Ecto neural progenitor cell (in vitro differentiated cells): ENCODE measurements at regions not wholly inside any gene's neighbourhood (a gene's known extent, or its start where the extent isn't known, plus 50 kb on each side); places are given as distances from the start of the nearest gene placed in this dataset.
A peak's percentile ranks its signal among the peaks of the same experiment; 100 is the strongest.
"Not testable (repeated sequence)": the region's sequence is repeated elsewhere in the genome, so short reads cannot be mapped to it uniquely, and the experiment has no call there.

ENCODE experiments used
- DNase-seq: peaks from one replicate; pipeline ENCODE4 v3.0.0-alpha.2; 2018; ENCODE audit warnings: low spot score

- not testable (repeated sequence) for DNase-seq
Measured at GRCh38 chr17:30638968-30639367, 161.8 kb downstream of the GOSR1 start.

GRCh38 chr17:30631651-30632050 is 154.4 kb downstream of the GOSR1 start:
- DNase-seq, result not testable (repeated sequence)

GRCh38 chr17:30625380-30625779 is 148.2 kb downstream of the GOSR1 start:
- not testable (repeated sequence) for DNase-seq

- DNase-seq, result not testable (repeated sequence)
Measured at GRCh38 chr17:30624180-30624579, 147.0 kb downstream of the GOSR1 start.

GRCh38 chr17:30609682-30610081 is 132.5 kb downstream of the GOSR1 start:
- DNase-seq, result not testable (repeated sequence)

GRCh38 chr17:30605523-30605922 is 128.3 kb downstream of the GOSR1 start:
- no peak for DNase-seq

GRCh38 chr17:30605027-30605426 is 127.8 kb downstream of the GOSR1 start:
- no peak for DNase-seq

- not testable (repeated sequence) for DNase-seq
Measured at GRCh38 chr17:30602396-30602795, 125.2 kb downstream of the GOSR1 start.

GRCh38 chr17:30601984-30602383 is 124.8 kb downstream of the GOSR1 start:
- DNase-seq, result not testable (repeated sequence)

GRCh38 chr17:30600830-30601494 is 123.8 kb downstream of the GOSR1 start:
- peak; percentile 68 for DNase-seq

- peak; percentile 94 for DNase-seq
Measured at GRCh38 chr17:30600060-30600829, 123.0 kb downstream of the GOSR1 start.

- DNase-seq, result no peak
Measured at GRCh38 chr17:30599428-30600059, 122.3 kb downstream of the GOSR1 start.

- no peak for DNase-seq
Measured at GRCh38 chr17:30597776-30598288, 120.6 kb downstream of the GOSR1 start.

GRCh38 chr17:30596948-30597775 is 120.0 kb downstream of the GOSR1 start:
- DNase-seq, result not testable (repeated sequence)

- DNase-seq, result not testable (repeated sequence)
Measured at GRCh38 chr17:30594953-30595371, 117.8 kb downstream of the GOSR1 start.

GRCh38 chr17:30594223-30594952 is 117.2 kb downstream of the GOSR1 start:
- no peak for DNase-seq

GRCh38 chr17:30590081-30590733 is 113.0 kb downstream of the GOSR1 start:
- no peak for DNase-seq

GRCh38 chr17:30589431-30589830 is 112.2 kb downstream of the GOSR1 start:
- no peak for DNase-seq

- no peak for DNase-seq
Measured at GRCh38 chr17:30588798-30589247, 111.6 kb downstream of the GOSR1 start.

- no peak for DNase-seq
Measured at GRCh38 chr17:30586818-30587595, 109.8 kb downstream of the GOSR1 start.
